ENCODE measurements at regions not wholly inside any gene's neighbourhood (a gene's known extent, or its start where the extent isn't known, plus 50 kb on each side); places are given as distances from the start of the nearest gene placed in this dataset.

DNA sequence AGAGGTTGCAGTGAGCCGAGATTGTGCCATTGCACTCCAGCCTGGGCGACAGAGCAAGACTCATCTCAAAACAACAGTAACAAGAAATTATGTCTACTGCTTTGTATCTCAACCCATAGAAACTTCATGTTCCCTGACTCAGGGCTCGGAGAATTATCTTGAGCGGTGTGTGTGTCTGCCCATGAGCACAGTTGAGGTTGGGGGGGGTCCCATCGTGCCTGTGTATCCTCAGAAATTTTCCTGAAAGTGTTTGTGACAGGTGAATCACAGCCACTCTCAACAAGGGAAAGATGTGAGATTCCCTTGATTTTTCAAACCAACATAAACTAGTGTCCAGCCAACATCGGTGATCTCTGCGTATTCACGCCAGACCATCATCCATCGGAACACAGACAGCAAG, 319.1 kb downstream of the ASMT start:
- TF ChIP-seq, protein P1, sequence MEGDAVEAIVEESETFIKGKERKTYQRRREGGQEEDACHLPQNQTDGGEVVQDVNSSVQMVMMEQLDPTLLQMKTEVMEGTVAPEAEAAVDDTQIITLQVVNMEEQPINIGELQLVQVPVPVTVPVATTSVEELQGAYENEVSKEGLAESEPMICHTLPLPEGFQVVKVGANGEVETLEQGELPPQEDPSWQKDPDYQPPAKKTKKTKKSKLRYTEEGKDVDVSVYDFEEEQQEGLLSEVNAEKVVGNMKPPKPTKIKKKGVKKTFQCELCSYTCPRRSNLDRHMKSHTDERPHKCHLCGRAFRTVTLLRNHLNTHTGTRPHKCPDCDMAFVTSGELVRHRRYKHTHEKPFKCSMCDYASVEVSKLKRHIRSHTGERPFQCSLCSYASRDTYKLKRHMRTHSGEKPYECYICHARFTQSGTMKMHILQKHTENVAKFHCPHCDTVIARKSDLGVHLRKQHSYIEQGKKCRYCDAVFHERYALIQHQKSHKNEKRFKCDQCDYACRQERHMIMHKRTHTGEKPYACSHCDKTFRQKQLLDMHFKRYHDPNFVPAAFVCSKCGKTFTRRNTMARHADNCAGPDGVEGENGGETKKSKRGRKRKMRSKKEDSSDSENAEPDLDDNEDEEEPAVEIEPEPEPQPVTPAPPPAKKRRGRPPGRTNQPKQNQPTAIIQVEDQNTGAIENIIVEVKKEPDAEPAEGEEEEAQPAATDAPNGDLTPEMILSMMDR (IDR thresholded peaks at IDR 0.05), result no peak
- no peak for TF ChIP-seq EZH2phosphoT487 (IDR thresholded peaks at IDR 0.05)

All from neural progenitor cell (in vitro differentiated cells).